ENCODE measurements at regions not wholly inside any gene's neighbourhood (a gene's known extent, or its start where the extent isn't known, plus 50 kb on each side); places are given as distances from the start of the nearest gene placed in this dataset.

GRCh38 chr3:65303431-65303830 is 615.6 kb upstream of the ADAMTS9 start:
- TF ChIP-seq CTCF (IDR thresholded peaks at IDR 0.05) (no peak), ZFX (IDR thresholded peaks at IDR 0.05; ENCODE audit: borderline replicate concordance) (no peak)
- no peak overlapping the region for H3K27ac ChIP-seq

- no peak for TF ChIP-seq CTCF (IDR thresholded peaks at IDR 0.05)
- no peak for TF ChIP-seq ZFX (IDR thresholded peaks at IDR 0.05; ENCODE audit: borderline replicate concordance)
- no peak overlapping the region for H3K27ac ChIP-seq
Measured at GRCh38 chr3:65291448-65292125, 603.8 kb upstream of the ADAMTS9 start.

- no peak for TF ChIP-seq CTCF (IDR thresholded peaks at IDR 0.05)
- no peak for TF ChIP-seq ZFX (IDR thresholded peaks at IDR 0.05; ENCODE audit: borderline replicate concordance)
- no peak overlapping the region for H3K27ac ChIP-seq
Measured at GRCh38 chr3:65288776-65289175, 601.0 kb upstream of the ADAMTS9 start.

GRCh38 chr3:65285956-65286355 is 598.2 kb upstream of the ADAMTS9 start:
- H3K27ac ChIP-seq: no peak overlapping the region
- no peak for TF ChIP-seq ZFX (IDR thresholded peaks at IDR 0.05; ENCODE audit: borderline replicate concordance)

- TF ChIP-seq CTCF (IDR thresholded peaks at IDR 0.05) (no peak), ZFX (IDR thresholded peaks at IDR 0.05; ENCODE audit: borderline replicate concordance) (no peak)
- no peak overlapping the region for H3K27ac ChIP-seq
Measured at GRCh38 chr3:65284961-65285360, 597.2 kb upstream of the ADAMTS9 start.

GRCh38 chr3:65284546-65284945 is 596.7 kb upstream of the ADAMTS9 start:
- no peak overlapping the region for H3K27ac ChIP-seq
- no peak for TF ChIP-seq ZFX (IDR thresholded peaks at IDR 0.05; ENCODE audit: borderline replicate concordance)

- no peak overlapping the region for H3K27ac ChIP-seq
- TF ChIP-seq ZFX (IDR thresholded peaks at IDR 0.05; ENCODE audit: borderline replicate concordance) (no peak), CTCF (IDR thresholded peaks at IDR 0.05) (no peak)
Measured at GRCh38 chr3:65279225-65279782, 591.5 kb upstream of the ADAMTS9 start.

- no peak overlapping the region for H3K27ac ChIP-seq
Measured at GRCh38 chr3:65277798-65278197, 590.0 kb upstream of the ADAMTS9 start.

More at GRCh38 chr3:65277798-65278197, 590.0 kb upstream of the ADAMTS9 start:
- TF ChIP-seq CTCF (IDR thresholded peaks at IDR 0.05): no peak
- no peak for TF ChIP-seq ZFX (IDR thresholded peaks at IDR 0.05; ENCODE audit: borderline replicate concordance)
